Effector memory CD8-positive, alpha-beta T cell (primary cell): ENCODE measurements at regions not wholly inside any gene's neighbourhood (a gene's known extent, or its start where the extent isn't known, plus 50 kb on each side); places are given as distances from the start of the nearest gene placed in this dataset.
"Not testable (repeated sequence)": the region's sequence is repeated elsewhere in the genome, so short reads cannot be mapped to it uniquely, and the experiment has no call there.

Experiments used
- ATAC-seq: fragments of 150-1000 bp; cut with Tn5 transposase; replicated peaks from 2 replicates; pipeline ENCODE4 v1.10.0; 2021; ENCODE audit warnings: mild to moderate bottlenecking, moderate library complexity
- DNase-seq, 3 experiments: peaks; one replicate each; pipeline ENCODE4 v3.0.0; 2021
- H3K27ac Mint-ChIP-seq, 2 donors: one replicate each; pipeline ENCODE4 v1.8.0; 2022; ENCODE audit warnings: mild to moderate bottlenecking in 2 of 2, mixed read lengths in 2 of 2, moderate library complexity in 2 of 2
- H3K27me3 Mint-ChIP-seq, 2 donors: one replicate each; pipeline ENCODE4 v1.8.0; 2022; ENCODE audit warnings: mixed read lengths in 2 of 2
- H3K36me3 Mint-ChIP-seq: one replicate; pipeline ENCODE4 v1.8.0; 2022; ENCODE audit warnings: mild to moderate bottlenecking, moderate library complexity, mixed read lengths; ENCODE audit not compliant: insufficient read depth
- H3K4me1 Mint-ChIP-seq, 2 donors: one replicate each; pipeline ENCODE4 v1.8.0; 2022; ENCODE audit warnings: low read depth in 2 of 2, mixed read lengths in 2 of 2
- H3K4me3 Mint-ChIP-seq, 2 donors: one replicate each; pipeline ENCODE4 v1.8.0; 2022; ENCODE audit warnings: mild to moderate bottlenecking in 2 of 2, mixed read lengths in 2 of 2, moderate library complexity in 2 of 2
- H3K9me3 Mint-ChIP-seq, 2 donors: one replicate each; pipeline ENCODE4 v1.8.0; 2022; ENCODE audit warnings: mixed read lengths in 2 of 2

GRCh38 chr17:71080937-71081336 lies 911.6 kb downstream of the KCNJ2 start:
- Mint-ChIP-seq H3K27ac (no peak overlapping the region), H3K4me3 (no peak overlapping the region), H3K4me1 (no peaks in the 10 kb centered on the region), H3K27me3 (no peaks in the 10 kb centered on the region), H3K9me3 (peaks cover 10 to 14% of the 10 kb centered on the region in 2 donors), H3K36me3 (no peaks in the 10 kb centered on the region)
- DNase-seq (no peak), ATAC-seq (no peak)

- H3K4me3 Mint-ChIP-seq: no peak overlapping the region
Measured at GRCh38 chr17:71081666-71082065, 912.3 kb downstream of the KCNJ2 start.

GRCh38 chr17:71084219-71084618 lies 914.9 kb downstream of the KCNJ2 start:
- no peaks in the 10 kb centered on the region for H3K4me1 Mint-ChIP-seq
- peaks cover 10 to 11% of the 10 kb centered on the region in 2 donors for H3K9me3 Mint-ChIP-seq
- no peak overlapping the region for H3K27ac Mint-ChIP-seq
- H3K27me3 Mint-ChIP-seq: no peaks in the 10 kb centered on the region
- no peak overlapping the region for H3K4me3 Mint-ChIP-seq
- DNase-seq (no peak), ATAC-seq (no peak)
- no peaks in the 10 kb centered on the region for H3K36me3 Mint-ChIP-seq

More at GRCh38 chr17:71081666-71082065, 912.3 kb downstream of the KCNJ2 start:
- Mint-ChIP-seq H3K27ac (no peak overlapping the region), H3K9me3 (peaks cover 10 to 14% of the 10 kb centered on the region in 2 donors), H3K36me3 (no peaks in the 10 kb centered on the region), H3K27me3 (no peaks in the 10 kb centered on the region), H3K4me1 (no peaks in the 10 kb centered on the region)
- DNase-seq (no peak), ATAC-seq (no peak)

GRCh38 chr17:71084838-71085237 lies 915.5 kb downstream of the KCNJ2 start:
- Mint-ChIP-seq H3K27me3 (no peaks in the 10 kb centered on the region), H3K4me1 (no peaks in the 10 kb centered on the region), H3K36me3 (no peaks in the 10 kb centered on the region), H3K27ac (no peak overlapping the region), H3K9me3 (peaks cover 5 to 10% of the 10 kb centered on the region in 2 donors), H3K4me3 (no peak overlapping the region)
- DNase-seq (no peak), ATAC-seq (no peak)

- Mint-ChIP-seq H3K27ac (no peak overlapping the region), H3K4me1 (no peaks in the 10 kb centered on the region), H3K27me3 (no peaks in the 10 kb centered on the region), H3K4me3 (no peak overlapping the region), H3K9me3 (peaks cover 0 to 6% of the 10 kb centered on the region in 2 donors), H3K36me3 (no peaks in the 10 kb centered on the region)
- no peak for DNase-seq
- ATAC-seq: no peak
Measured at GRCh38 chr17:71085238-71086033, 916.1 kb downstream of the KCNJ2 start.

GRCh38 chr17:71089431-71089830 lies 920.1 kb downstream of the KCNJ2 start:
- Mint-ChIP-seq H3K27ac (no peak overlapping the region), H3K4me1 (no peaks in the 10 kb centered on the region), H3K27me3 (no peaks in the 10 kb centered on the region), H3K36me3 (no peaks in the 10 kb centered on the region), H3K4me3 (no peak overlapping the region), H3K9me3 (peaks cover 5 to 8% of the 10 kb centered on the region in 2 donors)
- ATAC-seq (no peak), DNase-seq (no peak)

GRCh38 chr17:71098071-71098470 lies 928.7 kb downstream of the KCNJ2 start:
- ATAC-seq (no peak), DNase-seq (no peak)
- Mint-ChIP-seq H3K9me3 (peaks cover 10 to 22% of the 10 kb centered on the region in 2 donors), H3K27ac (no peak overlapping the region), H3K4me3 (no peak overlapping the region), H3K27me3 (no peaks in the 10 kb centered on the region), H3K36me3 (no peaks in the 10 kb centered on the region), H3K4me1 (no peaks in the 10 kb centered on the region)

GRCh38 chr17:71099003-71099714 lies 929.8 kb downstream of the KCNJ2 start:
- H3K27me3 Mint-ChIP-seq: no peaks in the 10 kb centered on the region
- peaks cover 10 to 22% of the 10 kb centered on the region in 2 donors for H3K9me3 Mint-ChIP-seq
- H3K4me1 Mint-ChIP-seq: no peaks in the 10 kb centered on the region
- H3K36me3 Mint-ChIP-seq: no peaks in the 10 kb centered on the region
- no peak overlapping the region for H3K27ac Mint-ChIP-seq
- ATAC-seq (no peak), DNase-seq (no peak)
- no peak overlapping the region for H3K4me3 Mint-ChIP-seq

- H3K36me3 Mint-ChIP-seq: no peaks in the 10 kb centered on the region
- no peak for DNase-seq
- H3K27me3 Mint-ChIP-seq: no peaks in the 10 kb centered on the region
- H3K4me3 Mint-ChIP-seq: no peak overlapping the region
- H3K4me1 Mint-ChIP-seq: no peaks in the 10 kb centered on the region
- H3K27ac Mint-ChIP-seq: no peak overlapping the region
- peaks cover 6 to 14% of the 10 kb centered on the region in 2 donors for H3K9me3 Mint-ChIP-seq
- no peak for ATAC-seq
Measured at GRCh38 chr17:71102777-71103176, 933.4 kb downstream of the KCNJ2 start.

- H3K27ac Mint-ChIP-seq: no peak overlapping the region
- no peaks in the 10 kb centered on the region for H3K4me1 Mint-ChIP-seq
- ATAC-seq (no peak), DNase-seq (no peak)
- H3K27me3 Mint-ChIP-seq: no peaks in the 10 kb centered on the region
- H3K9me3 Mint-ChIP-seq: peaks cover 6 to 14% of the 10 kb centered on the region in 2 donors
- no peak overlapping the region for H3K4me3 Mint-ChIP-seq
- H3K36me3 Mint-ChIP-seq: no peaks in the 10 kb centered on the region
Measured at GRCh38 chr17:71104225-71104624, 934.9 kb downstream of the KCNJ2 start.

- not testable (repeated sequence) for H3K9me3 Mint-ChIP-seq, ATAC-seq, H3K4me1 Mint-ChIP-seq, H3K36me3 Mint-ChIP-seq, H3K27me3 Mint-ChIP-seq, DNase-seq, H3K4me3 Mint-ChIP-seq, H3K27ac Mint-ChIP-seq
Measured at GRCh38 chr17:71106056-71106455, 936.7 kb downstream of the KCNJ2 start.

- no peaks in the 10 kb centered on the region for H3K27me3 Mint-ChIP-seq
- peaks cover 4 to 13% of the 10 kb centered on the region in 2 donors for H3K9me3 Mint-ChIP-seq
- no peaks in the 10 kb centered on the region for H3K4me1 Mint-ChIP-seq
- H3K36me3 Mint-ChIP-seq: no peaks in the 10 kb centered on the region
- no peak overlapping the region for H3K27ac Mint-ChIP-seq
- H3K4me3 Mint-ChIP-seq: no peak overlapping the region
- DNase-seq (no peak), ATAC-seq (no peak)
Measured at GRCh38 chr17:71107136-71107535, 937.8 kb downstream of the KCNJ2 start.

GRCh38 chr17:71109697-71110096 lies 940.4 kb downstream of the KCNJ2 start:
- no peak for ATAC-seq
- Mint-ChIP-seq H3K27me3 (no peaks in the 10 kb centered on the region), H3K36me3 (no peaks in the 10 kb centered on the region), H3K4me1 (no peaks in the 10 kb centered on the region), H3K4me3 (no peak overlapping the region), H3K27ac (no peak overlapping the region), H3K9me3 (peaks cover 2 to 14% of the 10 kb centered on the region in 2 donors)
- no peak for DNase-seq

GRCh38 chr17:71110326-71110725 lies 941.0 kb downstream of the KCNJ2 start:
- Mint-ChIP-seq H3K27me3 (no peaks in the 10 kb centered on the region), H3K4me1 (no peaks in the 10 kb centered on the region), H3K9me3 (peaks cover 4 to 14% of the 10 kb centered on the region in 2 donors), H3K36me3 (no peaks in the 10 kb centered on the region), H3K27ac (no peak overlapping the region), H3K4me3 (no peak overlapping the region)
- ATAC-seq: no peak
- DNase-seq: no peak
